Keratinocyte (primary cell): ENCODE measurements at regions not wholly inside any gene's neighbourhood (a gene's known extent, or its start where the extent isn't known, plus 50 kb on each side); places are given as distances from the start of the nearest gene placed in this dataset.

ENCODE experiments used
- DNase-seq: peaks from one replicate; pipeline ENCODE4 v3.0.0-alpha.2; 2011; ENCODE audit warnings: low read depth, missing footprints, low spot score
- FAIRE-seq: peaks from 2 replicates; lab custom pipeline; 2011; peaks lifted over from hg19 to GRCh38; lab: Jason Lieb, UNC
- H2AFZ ChIP-seq: 2 replicates; pipeline ENCODE4 v1.6.0; 2012; ENCODE audit warnings: low read length, control low read depth, inconsistent platforms; ENCODE audit not compliant: control insufficient read depth
- H3K27ac ChIP-seq: 2 replicates; pipeline ENCODE4 v1.5.1; 2011; ENCODE audit warnings: low read length; ENCODE audit not compliant: control insufficient read depth, insufficient read depth
- H3K27me3 ChIP-seq: 3 replicates; pipeline ENCODE4 v1.6.0; 2011; ENCODE audit warnings: low read length; ENCODE audit not compliant: control insufficient read depth, insufficient read depth; ENCODE audit errors: extremely low read depth
- H3K36me3 ChIP-seq, 2 experiments: 2 replicates in 1 of 2; 3 replicates in 1 of 2; pipeline ENCODE4 v1.5.1; 2011; ENCODE audit warnings: low read length in 2 of 2, mild to moderate bottlenecking in 1 of 2; ENCODE audit not compliant: control insufficient read depth in 2 of 2, insufficient read depth in 2 of 2; ENCODE audit errors: extremely low read depth in 1 of 2
- H3K4me1 ChIP-seq: 3 replicates; pipeline ENCODE4 v1.5.1; 2011; ENCODE audit warnings: low read length; ENCODE audit not compliant: control insufficient read depth, insufficient read depth; ENCODE audit errors: extremely low read depth
- H3K4me2 ChIP-seq: 3 replicates; pipeline ENCODE4 v1.6.0; 2011; ENCODE audit warnings: low read depth, low read length; ENCODE audit not compliant: control insufficient read depth, insufficient read depth; ENCODE audit errors: extremely low read depth
- H3K4me3 ChIP-seq, 3 experiments: fragments of 200-600 bp in 1 of 3; sonication (generic) in 1 of 3; 2 replicates in 2 of 3; 3 replicates in 1 of 3; pipeline ENCODE4 v1.5.1; 2011 to 2016; ENCODE audit warnings: low read length in 3 of 3, mild to moderate bottlenecking in 3 of 3, control low read depth in 2 of 3, inconsistent platforms in 1 of 3, low read depth in 1 of 3, mixed read lengths in 1 of 3, mixed run types in 1 of 3, moderate library complexity in 1 of 3; ENCODE audit not compliant: control insufficient read depth in 2 of 3, insufficient read depth in 2 of 3; ENCODE audit errors: extremely low read depth in 1 of 3
- H3K79me2 ChIP-seq: 2 replicates; pipeline ENCODE4 v1.6.0; 2012; ENCODE audit warnings: low read length; ENCODE audit not compliant: control insufficient read depth, insufficient read depth
- H3K9ac ChIP-seq: 3 replicates; pipeline ENCODE4 v1.6.0; 2011; ENCODE audit warnings: low read length; ENCODE audit not compliant: control insufficient read depth, insufficient read depth; ENCODE audit errors: extremely low read depth
- H3K9me1 ChIP-seq: 3 replicates; pipeline ENCODE4 v1.6.0; 2011; ENCODE audit warnings: low read length; ENCODE audit not compliant: control insufficient read depth, insufficient read depth; ENCODE audit errors: extremely low read depth
- H3K9me3 ChIP-seq: 2 replicates; pipeline ENCODE4 v1.5.1; 2012; ENCODE audit warnings: low read depth, low read length; ENCODE audit not compliant: control insufficient read depth
- H4K20me1 ChIP-seq: 3 replicates; pipeline ENCODE4 v1.6.0; 2011; ENCODE audit warnings: low read length; ENCODE audit not compliant: control insufficient read depth, insufficient read depth; ENCODE audit errors: extremely low read depth
- EZH2 ChIP-seq: IDR thresholded peaks from one replicate; pipeline ENCODE4 v1.6.1; 2012; ENCODE audit warnings: inconsistent platforms, mild to moderate bottlenecking, low read length, moderate library complexity
- dilution Hi-C: fragments of 300-500 bp; cut with MboI; formaldehyde crosslinking; loops from one replicate; pipeline ENCODE4 v1.7.0; 2020; ENCODE audit warnings: low sequenced_read_pairs; ENCODE audit not compliant: extremely low pct_ligation_motif_present
- TF ChIP-seq, protein P1 (sequence below), 3 experiments: IDR thresholded peaks in 1 of 3; conservative IDR thresholded peaks in 1 of 3; optimal IDR thresholded peaks in 1 of 3; 2 replicates in 2 of 3; 3 replicates in 1 of 3; pipeline versions ENCODE3 to v1.5.1; 2011; ENCODE audit warnings: low read length in 3 of 3, mild to moderate bottlenecking in 3 of 3, moderate library complexity in 2 of 3, control low read depth in 1 of 3, inconsistent platforms in 1 of 3; ENCODE audit not compliant: insufficient read depth in 2 of 3; ENCODE audit errors: extremely low read depth in 1 of 3

DNA sequence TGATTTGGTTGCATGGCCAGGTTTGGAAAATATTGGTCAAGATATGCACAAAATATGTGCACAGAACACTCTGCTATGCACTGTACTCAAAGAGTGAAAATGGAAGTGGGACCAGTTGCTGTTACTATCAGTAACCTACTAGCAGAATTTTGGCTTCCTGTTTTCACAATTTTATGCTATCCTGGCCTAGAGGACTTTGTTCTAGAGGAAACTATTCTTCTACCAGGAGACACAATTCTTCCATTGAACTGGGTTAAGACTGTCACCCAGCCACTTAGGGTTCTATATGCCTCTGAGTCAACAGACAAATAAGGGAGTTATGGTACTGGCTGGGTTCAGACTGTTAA is 431.4 kb upstream of the DCC start:
- Histone ChIP-seq H3K27ac (no peak overlapping the region), H2AFZ (no peak overlapping the region), H3K79me2 (no peaks in the 10 kb centered on the region), H3K27me3 (no peaks in the 10 kb centered on the region), H3K36me3 (no peaks in the 10 kb centered on the region), H3K9me3 (no peaks in the 10 kb centered on the region), H3K9ac (no peak overlapping the region), H3K4me2 (no peak overlapping the region), H3K4me1 (no peaks in the 10 kb centered on the region), H3K9me1 (no peaks in the 10 kb centered on the region), H4K20me1 (no peaks in the 10 kb centered on the region), H3K4me3 (no peak overlapping the region)
- dilution Hi-C loops = no loop called here
- no peak for DNase-seq
- FAIRE-seq = no peak
- TF ChIP-seq, protein P1, sequence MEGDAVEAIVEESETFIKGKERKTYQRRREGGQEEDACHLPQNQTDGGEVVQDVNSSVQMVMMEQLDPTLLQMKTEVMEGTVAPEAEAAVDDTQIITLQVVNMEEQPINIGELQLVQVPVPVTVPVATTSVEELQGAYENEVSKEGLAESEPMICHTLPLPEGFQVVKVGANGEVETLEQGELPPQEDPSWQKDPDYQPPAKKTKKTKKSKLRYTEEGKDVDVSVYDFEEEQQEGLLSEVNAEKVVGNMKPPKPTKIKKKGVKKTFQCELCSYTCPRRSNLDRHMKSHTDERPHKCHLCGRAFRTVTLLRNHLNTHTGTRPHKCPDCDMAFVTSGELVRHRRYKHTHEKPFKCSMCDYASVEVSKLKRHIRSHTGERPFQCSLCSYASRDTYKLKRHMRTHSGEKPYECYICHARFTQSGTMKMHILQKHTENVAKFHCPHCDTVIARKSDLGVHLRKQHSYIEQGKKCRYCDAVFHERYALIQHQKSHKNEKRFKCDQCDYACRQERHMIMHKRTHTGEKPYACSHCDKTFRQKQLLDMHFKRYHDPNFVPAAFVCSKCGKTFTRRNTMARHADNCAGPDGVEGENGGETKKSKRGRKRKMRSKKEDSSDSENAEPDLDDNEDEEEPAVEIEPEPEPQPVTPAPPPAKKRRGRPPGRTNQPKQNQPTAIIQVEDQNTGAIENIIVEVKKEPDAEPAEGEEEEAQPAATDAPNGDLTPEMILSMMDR (optimal IDR thresholded peaks at IDR 0.05 in 1 of 3, IDR thresholded peaks at IDR 0.05 in 1 of 3, conservative IDR thresholded peaks at IDR 0.05 in 1 of 3; ENCODE audit: extremely low read depth in 1 of 3, insufficient read depth in 2 of 3, low read length in 3 of 3) = no peak
- TF ChIP-seq EZH2 = no peak

DNA sequence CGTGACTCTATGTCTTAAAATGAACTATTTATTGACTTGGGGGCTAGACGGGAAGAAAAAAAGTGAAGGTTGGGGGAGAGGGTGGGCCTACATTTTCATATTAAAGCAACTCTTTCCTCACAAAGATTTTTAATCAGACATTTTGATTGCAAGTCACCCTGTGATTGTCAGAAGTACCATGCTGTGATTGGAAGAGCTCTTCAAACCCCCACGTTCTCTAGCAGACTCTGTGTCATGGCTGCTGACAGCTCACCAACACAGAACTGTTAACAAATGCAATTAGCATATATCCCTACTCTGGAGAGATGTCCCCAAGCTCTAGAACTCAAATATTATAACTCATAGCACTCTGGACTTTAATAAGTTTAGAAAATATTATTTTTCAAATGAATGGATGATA is 428.4 kb upstream of the DCC start:
- H3K9me3 ChIP-seq = no peaks in the 10 kb centered on the region
- dilution Hi-C loops = no loop called here
- H3K79me2 ChIP-seq = no peaks in the 10 kb centered on the region
- no peak overlapping the region for H3K4me3 ChIP-seq
- H3K27me3 ChIP-seq = no peaks in the 10 kb centered on the region
- H4K20me1 ChIP-seq = no peaks in the 10 kb centered on the region
- H3K4me1 ChIP-seq = no peaks in the 10 kb centered on the region
- H3K4me2 ChIP-seq = no peak overlapping the region
- FAIRE-seq (no peak), DNase-seq (no peak)
- H3K27ac ChIP-seq = no peak overlapping the region
- H3K36me3 ChIP-seq = no peaks in the 10 kb centered on the region
- no peak overlapping the region for H2AFZ ChIP-seq
- no peaks in the 10 kb centered on the region for H3K9me1 ChIP-seq
- no peak overlapping the region for H3K9ac ChIP-seq
- no peak for TF ChIP-seq EZH2
- TF ChIP-seq, protein P1 (optimal IDR thresholded peaks at IDR 0.05 in 1 of 3, IDR thresholded peaks at IDR 0.05 in 1 of 3, conservative IDR thresholded peaks at IDR 0.05 in 1 of 3; ENCODE audit: extremely low read depth in 1 of 3, insufficient read depth in 2 of 3, low read length in 3 of 3) = no peak
